ENCODE measurements at regions not wholly inside any gene's neighbourhood (a gene's known extent, or its start where the extent isn't known, plus 50 kb on each side); places are given as distances from the start of the nearest gene placed in this dataset.

GRCh38 chr14:97402279-97402678 is 605.1 kb downstream of the VRK1 start:
- DNase-seq (ENCODE audit: low read depth): no peak

DNA sequence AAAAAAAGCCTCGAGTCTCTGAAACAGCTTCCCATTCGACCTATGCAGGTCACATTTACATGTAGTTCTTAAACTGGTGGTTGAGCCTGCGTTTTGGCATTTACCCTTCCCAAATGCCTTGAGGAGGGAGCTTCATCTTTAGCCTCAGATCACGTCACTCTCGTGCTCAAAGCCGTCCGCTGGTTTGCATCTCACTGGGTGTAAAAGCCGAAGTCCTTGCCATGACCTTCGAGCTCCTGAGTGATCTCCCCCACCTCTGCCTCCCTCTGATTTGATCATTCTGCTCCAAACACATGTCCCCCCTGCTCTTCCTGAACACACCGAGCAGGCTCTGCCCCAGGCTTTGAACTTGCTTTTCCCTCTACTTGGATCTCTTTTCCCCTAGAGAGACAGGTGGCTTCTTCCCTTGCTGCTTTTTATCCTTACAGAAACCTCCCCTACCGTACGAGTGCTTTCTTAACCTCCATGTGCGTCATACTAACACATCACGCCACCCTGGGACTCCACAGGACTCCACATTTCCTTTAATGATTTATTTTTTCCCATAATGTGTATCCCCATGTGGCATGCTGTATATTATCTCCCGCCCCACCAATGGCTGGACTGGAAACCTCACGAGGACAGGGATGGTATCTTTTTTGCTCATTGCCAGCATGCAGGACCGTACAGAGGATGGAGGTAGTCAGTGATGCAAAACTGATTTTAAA is 610.7 kb downstream of the VRK1 start:
- DNase-seq (ENCODE audit: low read depth): no peak

- no peak for DNase-seq (ENCODE audit: low read depth)
These were observed 611.3 kb downstream of the VRK1 start for GRCh38 chr14:97408503-97408902.

- DNase-seq (ENCODE audit: low read depth): no peak
These were observed 612.0 kb downstream of the VRK1 start for GRCh38 chr14:97408937-97409815.

GRCh38 chr14:97410667-97411620 is 613.8 kb downstream of the VRK1 start:
- no peak for DNase-seq (ENCODE audit: low read depth)

GRCh38 chr14:97411938-97412612 is 614.9 kb downstream of the VRK1 start:
- no peak for DNase-seq (ENCODE audit: low read depth)

DNA sequence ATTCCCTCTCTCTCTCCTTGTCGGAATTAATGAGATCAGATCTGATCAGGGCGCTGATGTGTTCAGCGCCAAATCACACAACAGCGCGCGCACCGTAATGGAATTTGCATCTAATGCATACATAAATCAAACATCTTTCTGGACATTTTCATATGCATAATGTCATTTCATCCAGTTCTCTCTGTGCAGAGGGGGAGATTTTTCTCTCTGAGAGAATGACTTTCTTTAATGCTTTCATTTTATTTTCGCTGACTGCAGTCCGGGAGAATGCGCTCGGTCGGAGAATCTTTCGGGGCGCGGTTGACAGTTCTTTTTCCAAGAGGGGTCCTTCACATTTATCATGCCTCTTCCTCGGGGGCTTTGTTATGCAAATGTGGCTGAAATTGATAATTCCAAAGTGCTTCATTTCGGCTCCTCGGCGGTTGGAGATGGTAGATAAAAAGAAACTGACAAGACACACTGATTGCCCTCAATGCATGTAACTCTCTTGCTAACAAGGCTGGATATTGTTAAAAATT is 615.9 kb downstream of the VRK1 start:
- DNase-seq (ENCODE audit: low read depth): no peak

DNA sequence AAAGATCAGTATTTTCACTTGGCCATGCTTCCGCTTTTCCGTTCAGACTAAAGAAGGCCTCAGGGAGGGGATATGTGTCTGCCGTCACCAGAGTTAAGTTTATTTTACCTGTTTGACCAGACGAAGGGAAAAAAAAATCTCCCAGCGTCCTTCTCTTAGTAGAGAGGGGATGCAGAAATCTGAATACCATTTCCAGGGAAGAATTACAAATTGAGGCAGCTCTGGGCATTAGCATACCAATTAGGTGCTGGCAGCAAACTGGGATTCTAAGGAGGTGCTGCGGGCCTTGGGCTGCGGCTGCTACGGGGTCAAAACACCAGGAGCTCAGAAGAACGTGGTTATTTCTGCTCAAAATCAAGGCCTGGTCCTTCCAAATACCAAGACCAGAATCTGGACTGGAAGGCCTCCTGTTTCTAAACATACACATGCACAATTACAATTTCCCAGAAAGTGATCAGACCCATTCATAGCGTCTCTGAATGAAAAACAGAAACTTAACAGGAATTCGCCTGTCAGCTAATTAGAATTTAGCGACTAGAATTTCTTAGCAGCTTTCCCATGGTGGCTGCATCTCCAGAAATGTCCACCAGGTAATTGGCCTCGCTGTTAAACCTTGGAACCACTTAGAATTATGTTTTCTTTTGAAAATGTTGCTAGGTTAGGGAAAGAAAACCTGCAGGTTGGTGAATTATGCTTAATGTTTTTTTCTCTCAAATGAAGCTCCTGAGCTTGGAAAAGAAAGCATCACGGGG is 617.0 kb downstream of the VRK1 start:
- DNase-seq (ENCODE audit: low read depth): no peak

- no peak for DNase-seq (ENCODE audit: low read depth)
These were observed 617.5 kb downstream of the VRK1 start for GRCh38 chr14:97414718-97415098.

- DNase-seq (ENCODE audit: low read depth): no peak
These were observed 618.7 kb downstream of the VRK1 start for GRCh38 chr14:97415907-97416306.

- DNase-seq (ENCODE audit: low read depth): no peak
These were observed 619.4 kb downstream of the VRK1 start for GRCh38 chr14:97416550-97416949.

GRCh38 chr14:97417331-97417730 is 620.1 kb downstream of the VRK1 start:
- no peak for DNase-seq (ENCODE audit: low read depth)

DNA sequence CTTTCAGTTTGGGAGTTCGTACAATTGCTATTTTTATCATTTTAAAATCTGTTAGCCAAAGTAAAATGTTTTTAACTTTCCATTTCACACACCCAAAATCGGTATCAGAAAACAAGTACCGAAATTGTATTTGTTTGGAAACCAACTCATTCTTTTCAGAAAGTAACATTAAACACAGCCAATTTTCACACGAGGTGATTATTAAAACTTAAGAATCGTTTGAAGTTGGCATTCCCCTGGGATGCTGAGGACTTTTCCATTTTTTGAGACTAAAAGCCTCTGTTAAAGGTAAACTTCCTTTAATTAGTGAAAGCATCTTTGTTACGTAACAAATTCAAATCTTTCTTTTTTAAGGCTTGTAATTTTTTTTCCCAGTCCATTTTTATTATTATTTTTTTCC is 623.0 kb downstream of the VRK1 start:
- DNase-seq (ENCODE audit: low read depth): no peak

DNA sequence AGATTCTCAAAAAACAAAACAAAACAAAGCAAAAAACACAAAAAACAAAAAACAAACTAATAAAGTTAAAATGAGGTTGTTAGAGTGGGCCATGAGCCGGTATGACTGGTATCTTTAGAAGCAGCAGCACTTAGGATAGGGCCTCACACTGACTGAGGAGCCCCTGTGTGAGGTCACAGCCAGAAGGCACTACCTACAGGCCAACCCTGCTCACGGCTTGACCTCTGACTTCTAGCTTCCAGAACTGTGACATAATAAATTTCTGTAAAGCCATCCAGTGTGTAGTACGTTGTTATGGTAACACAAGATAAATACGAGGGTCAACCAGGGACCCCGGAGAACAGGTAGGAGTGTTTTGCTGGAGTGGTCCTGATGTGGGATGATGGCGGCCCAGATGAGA is 629.6 kb downstream of the VRK1 start:
- DNase-seq (ENCODE audit: low read depth): no peak

DNA sequence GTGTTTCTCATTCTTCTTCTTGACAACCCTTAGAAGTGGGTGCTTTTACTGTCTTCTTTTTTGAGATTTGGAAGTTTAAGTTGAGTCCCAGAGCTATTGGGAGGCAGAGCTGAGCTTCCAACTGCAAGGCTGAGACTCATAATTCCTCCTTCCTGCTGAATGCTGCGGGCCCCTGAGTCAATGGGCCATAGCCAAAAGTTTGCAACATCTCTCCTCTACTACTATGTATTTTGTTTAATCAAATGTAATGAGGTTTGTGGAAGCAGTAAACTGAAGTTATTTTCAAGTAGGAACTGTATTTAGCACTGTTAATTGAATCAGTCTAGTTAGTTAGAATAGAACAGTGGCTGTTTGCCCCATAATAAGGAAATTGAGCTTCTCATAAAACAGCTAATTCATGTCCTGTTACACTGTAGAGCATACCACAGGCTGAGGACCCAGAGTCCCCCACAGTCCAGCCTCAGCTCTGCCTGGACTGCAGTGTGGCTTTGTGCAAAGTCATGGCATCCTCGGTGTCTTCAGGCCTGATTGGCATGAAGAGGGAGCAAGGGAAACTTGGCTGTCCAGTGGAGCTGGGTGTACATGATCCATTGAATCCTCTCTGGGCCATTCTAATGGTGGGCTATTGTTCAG is 631.7 kb downstream of the VRK1 start:
- DNase-seq (ENCODE audit: low read depth): no peak

DNA sequence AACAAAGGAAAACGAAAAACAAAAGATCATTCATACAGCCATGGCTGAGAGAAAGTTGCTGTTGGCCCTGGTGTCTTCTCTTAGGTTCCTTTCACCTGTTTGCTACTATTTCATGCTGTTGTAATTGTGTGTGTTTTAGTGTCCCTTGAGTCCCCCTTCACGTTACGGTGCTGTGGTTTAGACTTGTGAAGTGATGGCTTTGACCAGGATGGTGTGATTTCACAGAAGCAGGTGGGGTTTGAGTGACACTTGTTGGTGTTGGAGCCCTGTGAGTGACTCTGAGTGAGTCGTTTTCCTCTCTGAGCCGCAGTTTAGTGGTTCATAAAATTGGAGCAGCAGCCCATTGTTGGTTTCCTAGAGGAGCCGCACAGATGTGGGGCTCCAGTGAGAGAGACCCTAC is 635.4 kb downstream of the VRK1 start:
- no peak for DNase-seq (ENCODE audit: low read depth)

DNA sequence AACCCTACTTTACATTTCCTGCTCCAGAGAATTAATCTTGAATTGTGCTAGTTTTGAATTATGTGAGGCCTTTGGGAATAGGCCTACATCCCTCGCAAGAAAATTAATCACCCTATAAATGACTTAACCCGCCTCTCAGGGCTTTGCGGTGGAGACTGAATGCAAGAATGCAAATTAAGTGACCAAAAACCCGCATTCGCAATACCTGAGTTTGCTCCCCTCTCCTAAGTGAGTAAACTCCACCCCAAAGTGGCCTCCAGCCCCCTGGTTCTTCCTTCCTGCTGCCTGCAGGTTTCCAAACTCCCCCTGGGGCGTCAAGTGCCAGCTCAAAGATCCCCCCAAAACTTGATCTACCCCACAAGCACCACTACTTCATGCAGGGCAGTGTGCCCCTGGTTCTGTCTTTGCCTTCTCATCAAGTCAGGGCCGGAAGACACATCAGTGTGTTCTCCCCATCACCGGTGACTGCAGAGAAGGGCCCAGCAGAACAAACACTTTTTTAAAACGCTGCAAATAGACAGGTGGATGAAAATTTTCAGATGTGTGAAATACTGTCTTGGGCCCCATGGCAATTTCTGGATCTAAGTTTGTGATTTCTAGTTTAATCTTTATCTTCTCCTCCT is 644.7 kb downstream of the VRK1 start:
- DNase-seq (ENCODE audit: low read depth): no peak

GRCh38 chr14:97442363-97442762 is 645.2 kb downstream of the VRK1 start:
- DNase-seq (ENCODE audit: low read depth): no peak

DNA sequence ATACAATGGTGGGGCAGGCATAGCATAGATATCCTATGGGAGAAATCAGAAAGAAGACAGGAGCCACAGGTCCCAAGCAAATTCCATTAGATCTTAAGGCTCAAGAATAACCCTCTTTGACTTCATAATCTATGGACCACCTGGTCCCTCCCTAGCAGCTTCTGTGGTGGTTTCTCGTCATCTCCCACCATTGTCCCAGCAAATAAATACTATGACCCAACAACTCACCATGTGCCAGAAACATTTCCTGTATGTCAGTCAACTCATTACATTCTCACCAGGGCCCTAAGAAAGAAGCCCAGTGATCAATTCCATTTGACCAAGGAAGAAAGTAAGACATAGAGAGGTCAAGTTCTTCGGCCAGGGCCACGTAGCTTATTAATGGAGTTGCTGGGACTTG is 646.2 kb downstream of the VRK1 start:
- DNase-seq (ENCODE audit: low read depth): no peak

GRCh38 chr14:97444248-97444647 is 647.1 kb downstream of the VRK1 start:
- DNase-seq (ENCODE audit: low read depth): no peak

Data from HS-5 (cell line).